ENCODE measurements at regions not wholly inside any gene's neighbourhood (a gene's known extent, or its start where the extent isn't known, plus 50 kb on each side); places are given as distances from the start of the nearest gene placed in this dataset.

DNA sequence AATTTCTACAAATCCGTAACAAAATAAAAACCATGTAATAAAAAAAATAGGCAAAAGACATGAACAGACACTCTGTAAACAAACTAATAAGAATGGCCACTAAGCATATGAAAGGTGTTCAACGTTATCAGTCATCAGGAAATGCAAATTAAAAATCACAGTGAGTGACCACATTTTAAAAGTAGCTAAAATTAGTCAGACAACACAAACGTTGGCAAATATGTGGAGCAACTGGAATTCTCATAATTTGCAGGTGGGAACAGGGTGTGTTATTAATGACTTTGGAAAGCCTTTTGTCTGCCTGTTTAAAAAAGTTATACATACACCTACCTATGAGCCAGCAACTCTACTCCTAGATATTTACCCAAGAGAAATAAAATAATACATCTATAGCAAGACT lies 164.4 kb downstream of the RMI1 start:
- Histone ChIP-seq H3K27ac (ENCODE audit: low read length) (no peak overlapping the region), H3K27me3 (ENCODE audit: control insufficient read depth, insufficient read depth, low read length) (peaks cover 13% of the 10 kb centered on the region), H3K9me3 (replicated peaks; ENCODE audit: control insufficient read depth, low read depth, low read length) (no peaks in the 10 kb centered on the region), H3K4me1 (ENCODE audit: control insufficient read depth, insufficient read depth, low read length) (peaks cover 12% of the 10 kb centered on the region), H3K4me3 (ENCODE audit: low read length) (no peak overlapping the region), H3K36me3 (ENCODE audit: control insufficient read depth, insufficient read depth, low read length) (no peaks in the 10 kb centered on the region)
- no CpG with 5 or more reads among the region's 3 CpGs for WGBS (ENCODE audit: insufficient coverage)
- no peak for DNase-seq

- H3K36me3 ChIP-seq (ENCODE audit: control insufficient read depth, insufficient read depth, low read length), result no peaks in the 10 kb centered on the region
- H3K27ac ChIP-seq (ENCODE audit: low read length), result no peak overlapping the region
- no peak overlapping the region for H3K4me3 ChIP-seq (ENCODE audit: low read length)
- H3K27me3 ChIP-seq (ENCODE audit: control insufficient read depth, insufficient read depth, low read length), result peaks cover 7% of the 10 kb centered on the region
- WGBS (ENCODE audit: insufficient coverage), result no CpG with 5 or more reads among the region's 2 CpGs
- DNase-seq, result no peak
- peaks cover 7% of the 10 kb centered on the region for H3K4me1 ChIP-seq (ENCODE audit: control insufficient read depth, insufficient read depth, low read length)
- no peaks in the 10 kb centered on the region for H3K9me3 ChIP-seq (replicated peaks; ENCODE audit: control insufficient read depth, low read depth, low read length)
Measured at GRCh38 chr9:84145780-84146179, 165.2 kb downstream of the RMI1 start.

DNA sequence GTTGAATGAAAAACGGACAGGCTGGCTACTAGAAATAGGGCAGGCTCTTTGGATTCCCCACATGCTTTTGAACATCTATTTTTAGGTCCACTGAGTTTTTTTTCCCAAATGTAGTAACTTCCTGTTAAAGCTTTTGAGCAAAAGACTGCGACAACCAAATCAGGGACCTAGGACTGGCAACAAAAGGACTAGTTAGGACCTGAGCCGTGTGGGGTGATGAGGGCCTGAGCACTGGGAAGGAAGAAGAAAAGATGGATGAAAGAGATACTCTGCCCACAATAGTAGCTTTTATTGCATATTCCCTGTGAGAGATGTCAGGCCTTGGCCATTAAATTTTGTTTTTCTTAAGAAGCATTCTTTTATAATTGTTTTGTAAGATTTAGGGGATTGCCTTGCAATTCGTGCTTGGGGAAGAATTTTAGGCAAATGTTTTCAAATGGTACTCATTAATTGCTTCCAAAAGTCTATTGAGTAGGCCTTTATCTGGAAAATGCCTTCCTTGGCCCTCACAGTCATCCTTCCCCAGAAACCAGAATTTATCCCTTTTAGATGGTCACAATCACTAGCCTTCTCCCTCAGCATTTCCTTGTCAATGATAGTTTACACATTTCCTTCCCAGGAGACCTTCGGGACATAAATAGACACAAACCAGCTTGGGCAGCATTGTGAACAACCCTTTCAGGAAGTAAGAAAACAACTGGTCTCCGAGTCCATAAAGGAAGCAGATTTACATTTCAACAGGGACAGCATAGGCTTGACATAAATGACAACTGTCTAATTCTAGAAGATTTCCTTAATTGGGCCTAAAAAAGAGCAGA lies 166.5 kb downstream of the RMI1 start:
- Histone ChIP-seq H3K27ac (ENCODE audit: low read length) (peak overlapping the region; percentile 69), H3K4me1 (ENCODE audit: control insufficient read depth, insufficient read depth, low read length) (peaks cover 7% of the 10 kb centered on the region), H3K4me3 (ENCODE audit: low read length) (no peak overlapping the region), H3K9me3 (replicated peaks; ENCODE audit: control insufficient read depth, low read depth, low read length) (no peaks in the 10 kb centered on the region), H3K36me3 (ENCODE audit: control insufficient read depth, insufficient read depth, low read length) (no peaks in the 10 kb centered on the region), H3K27me3 (ENCODE audit: control insufficient read depth, insufficient read depth, low read length) (peaks cover 4% of the 10 kb centered on the region)
- WGBS (ENCODE audit: insufficient coverage), result 52% methylated on average over 2 of the region's 6 CpGs
- DNase-seq, result peak; percentile 80

GRCh38 chr9:84151236-84151635 lies 170.6 kb downstream of the RMI1 start:
- no peaks in the 10 kb centered on the region for H3K36me3 ChIP-seq (ENCODE audit: control insufficient read depth, insufficient read depth, low read length)
- no peak for DNase-seq
- 59% methylated on average over 5 of the region's 5 CpGs for WGBS (ENCODE audit: insufficient coverage)
- H3K27ac ChIP-seq (ENCODE audit: low read length), result no peak overlapping the region
- peaks cover 7% of the 10 kb centered on the region for H3K4me1 ChIP-seq (ENCODE audit: control insufficient read depth, insufficient read depth, low read length)
- no peaks in the 10 kb centered on the region for H3K27me3 ChIP-seq (ENCODE audit: control insufficient read depth, insufficient read depth, low read length)
- no peak overlapping the region for H3K4me3 ChIP-seq (ENCODE audit: low read length)
- no peaks in the 10 kb centered on the region for H3K9me3 ChIP-seq (replicated peaks; ENCODE audit: control insufficient read depth, low read depth, low read length)

DNA sequence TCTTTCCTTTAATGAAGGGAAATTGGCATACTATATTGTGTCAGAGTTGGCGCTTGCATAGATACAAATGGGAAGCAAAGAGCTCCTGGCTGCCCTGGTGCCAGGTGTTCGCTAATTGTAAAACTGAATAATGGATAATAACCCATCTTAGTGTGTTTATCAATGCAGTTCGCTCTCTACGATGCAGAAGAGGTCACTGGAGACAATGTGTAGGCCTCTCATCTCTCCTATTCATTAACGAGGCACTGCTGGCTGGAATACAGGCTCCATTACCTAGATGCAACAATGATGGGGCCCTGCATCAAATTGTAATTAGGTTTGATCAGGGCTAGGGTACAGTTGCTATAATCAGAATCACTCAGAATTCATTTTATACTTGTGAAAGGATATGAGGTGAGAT lies 171.0 kb downstream of the RMI1 start:
- H3K4me3 ChIP-seq (ENCODE audit: low read length), result no peak overlapping the region
- WGBS (ENCODE audit: insufficient coverage), result no CpG with 5 or more reads among the region's 5 CpGs
- no peak for DNase-seq
- no peak overlapping the region for H3K27ac ChIP-seq (ENCODE audit: low read length)
- no peaks in the 10 kb centered on the region for H3K36me3 ChIP-seq (ENCODE audit: control insufficient read depth, insufficient read depth, low read length)
- H3K27me3 ChIP-seq (ENCODE audit: control insufficient read depth, insufficient read depth, low read length), result no peaks in the 10 kb centered on the region
- H3K9me3 ChIP-seq (replicated peaks; ENCODE audit: control insufficient read depth, low read depth, low read length), result no peaks in the 10 kb centered on the region
- peaks cover 5% of the 10 kb centered on the region for H3K4me1 ChIP-seq (ENCODE audit: control insufficient read depth, insufficient read depth, low read length)

- Histone ChIP-seq H3K4me1 (ENCODE audit: control insufficient read depth, insufficient read depth, low read length) (peaks cover 2% of the 10 kb centered on the region), H3K27ac (ENCODE audit: low read length) (no peak overlapping the region), H3K9me3 (replicated peaks; ENCODE audit: control insufficient read depth, low read depth, low read length) (no peaks in the 10 kb centered on the region), H3K36me3 (ENCODE audit: control insufficient read depth, insufficient read depth, low read length) (no peaks in the 10 kb centered on the region), H3K27me3 (ENCODE audit: control insufficient read depth, insufficient read depth, low read length) (no peaks in the 10 kb centered on the region), H3K4me3 (ENCODE audit: low read length) (no peak overlapping the region)
- no CpG with 5 or more reads among the region's 1 CpG for WGBS (ENCODE audit: insufficient coverage)
- no peak for DNase-seq
Measured at GRCh38 chr9:84152204-84152603, 171.6 kb downstream of the RMI1 start.

DNA sequence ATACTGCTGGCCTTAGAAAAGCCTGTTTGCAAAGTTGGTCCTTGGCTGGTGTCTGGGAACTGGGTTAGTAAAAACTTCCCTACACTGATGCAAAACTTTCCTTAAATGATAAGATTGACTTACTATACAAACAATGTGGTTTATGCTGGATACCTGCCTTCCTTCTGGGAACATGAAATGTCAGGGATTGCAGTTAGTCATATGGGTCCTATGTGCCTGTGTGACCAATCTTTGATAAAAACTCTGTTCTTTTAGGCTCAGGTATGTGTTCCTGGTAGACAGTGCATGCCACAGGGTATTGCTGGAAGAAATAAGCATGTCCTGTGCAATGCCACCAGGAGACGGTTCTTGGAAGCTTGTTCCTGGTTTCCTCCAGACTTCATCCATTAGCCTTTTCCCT lies 173.3 kb downstream of the RMI1 start:
- Histone ChIP-seq H3K27ac (ENCODE audit: low read length) (no peak overlapping the region), H3K4me1 (ENCODE audit: control insufficient read depth, insufficient read depth, low read length) (no peaks in the 10 kb centered on the region), H3K9me3 (replicated peaks; ENCODE audit: control insufficient read depth, low read depth, low read length) (no peaks in the 10 kb centered on the region), H3K36me3 (ENCODE audit: control insufficient read depth, insufficient read depth, low read length) (no peaks in the 10 kb centered on the region), H3K4me3 (ENCODE audit: low read length) (no peak overlapping the region), H3K27me3 (ENCODE audit: control insufficient read depth, insufficient read depth, low read length) (no peaks in the 10 kb centered on the region)
- WGBS (ENCODE audit: insufficient coverage), result 33% methylated on average over 1 of the region's 1 CpG
- DNase-seq, result no peak

DNA sequence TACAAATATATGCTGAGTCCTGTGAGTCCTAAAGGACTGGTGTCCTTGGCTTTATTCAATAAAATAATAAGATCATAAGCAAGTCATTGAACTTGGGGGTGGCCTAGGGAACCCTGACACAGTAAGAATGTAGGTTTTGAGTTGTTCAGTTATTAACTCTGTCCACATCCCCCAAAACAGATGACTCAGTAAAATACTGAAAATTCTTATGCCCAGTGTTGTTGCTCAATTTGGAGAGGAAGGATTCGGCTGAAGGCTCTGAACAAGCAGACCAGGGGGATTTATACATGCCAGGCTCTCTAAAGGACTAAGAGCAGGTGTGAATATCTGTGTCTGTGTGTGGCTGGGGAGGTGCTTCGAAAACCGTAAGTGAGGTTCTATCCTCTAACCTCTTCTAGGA lies 173.7 kb downstream of the RMI1 start:
- H3K4me1 ChIP-seq (ENCODE audit: control insufficient read depth, insufficient read depth, low read length), result peaks cover 2% of the 10 kb centered on the region
- DNase-seq, result no peak
- H3K27me3 ChIP-seq (ENCODE audit: control insufficient read depth, insufficient read depth, low read length), result no peaks in the 10 kb centered on the region
- no peaks in the 10 kb centered on the region for H3K36me3 ChIP-seq (ENCODE audit: control insufficient read depth, insufficient read depth, low read length)
- WGBS (ENCODE audit: insufficient coverage), result no CpG with 5 or more reads among the region's 3 CpGs
- no peak overlapping the region for H3K27ac ChIP-seq (ENCODE audit: low read length)
- no peaks in the 10 kb centered on the region for H3K9me3 ChIP-seq (replicated peaks; ENCODE audit: control insufficient read depth, low read depth, low read length)
- H3K4me3 ChIP-seq (ENCODE audit: low read length), result no peak overlapping the region

DNA sequence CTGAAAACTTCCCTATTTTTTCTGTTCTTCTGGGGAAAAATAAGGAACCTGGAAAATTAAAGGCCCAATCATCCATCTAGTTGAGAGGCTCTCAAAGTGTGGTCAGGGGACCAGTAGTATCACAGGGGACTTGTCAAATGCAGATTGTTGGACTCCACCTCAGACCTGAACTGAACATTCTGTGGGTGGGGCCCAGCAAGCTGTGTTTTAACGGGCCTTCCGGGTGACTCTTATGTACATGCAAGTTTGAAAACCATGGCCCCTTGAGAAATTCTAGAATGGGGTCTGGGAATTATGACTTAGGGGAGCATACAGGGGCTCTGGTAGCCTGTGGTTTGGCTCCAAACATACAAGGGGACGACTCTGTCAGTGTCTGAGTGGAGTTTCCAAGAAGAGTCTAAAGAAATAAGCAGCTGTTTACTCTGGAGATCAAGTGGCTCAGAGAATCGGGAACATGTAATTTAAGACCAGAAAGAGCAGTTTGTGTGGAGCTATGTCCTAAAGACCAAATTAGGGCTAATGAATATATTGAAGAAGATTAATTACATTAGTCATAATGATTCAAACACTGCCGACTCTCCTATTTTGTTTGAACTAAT lies 177.4 kb downstream of the SLC28A3 start:
- 21% methylated on average over 3 of the region's 5 CpGs for WGBS (ENCODE audit: insufficient coverage)
- no peaks in the 10 kb centered on the region for H3K36me3 ChIP-seq (ENCODE audit: control insufficient read depth, insufficient read depth, low read length)
- no peak overlapping the region for H3K4me3 ChIP-seq (ENCODE audit: low read length)
- H3K9me3 ChIP-seq (replicated peaks; ENCODE audit: control insufficient read depth, low read depth, low read length), result no peaks in the 10 kb centered on the region
- peak overlapping the region; percentile 85 for H3K27ac ChIP-seq (ENCODE audit: low read length)
- H3K4me1 ChIP-seq (ENCODE audit: control insufficient read depth, insufficient read depth, low read length), result peaks cover 13% of the 10 kb centered on the region
- DNase-seq, result peak; percentile 87
- no peaks in the 10 kb centered on the region for H3K27me3 ChIP-seq (ENCODE audit: control insufficient read depth, insufficient read depth, low read length)

GRCh38 chr9:84166891-84167290 lies 173.7 kb downstream of the SLC28A3 start:
- no peak overlapping the region for H3K4me3 ChIP-seq (ENCODE audit: low read length)

More at GRCh38 chr9:84166891-84167290, 173.7 kb downstream of the SLC28A3 start:
- Histone ChIP-seq H3K9me3 (replicated peaks; ENCODE audit: control insufficient read depth, low read depth, low read length) (no peaks in the 10 kb centered on the region), H3K27me3 (ENCODE audit: control insufficient read depth, insufficient read depth, low read length) (no peaks in the 10 kb centered on the region), H3K4me1 (ENCODE audit: control insufficient read depth, insufficient read depth, low read length) (peaks cover 25% of the 10 kb centered on the region), H3K36me3 (ENCODE audit: control insufficient read depth, insufficient read depth, low read length) (no peaks in the 10 kb centered on the region), H3K27ac (ENCODE audit: low read length) (peak overlapping the region; percentile 42)
- 23% methylated on average over 3 of the region's 13 CpGs for WGBS (ENCODE audit: insufficient coverage)
- DNase-seq, result peak; percentile 41

All from muscle of leg (tissue), 3 donors.